ENCODE measurements at regions not wholly inside any gene's neighbourhood (a gene's known extent, or its start where the extent isn't known, plus 50 kb on each side); places are given as distances from the start of the nearest gene placed in this dataset.

DNA sequence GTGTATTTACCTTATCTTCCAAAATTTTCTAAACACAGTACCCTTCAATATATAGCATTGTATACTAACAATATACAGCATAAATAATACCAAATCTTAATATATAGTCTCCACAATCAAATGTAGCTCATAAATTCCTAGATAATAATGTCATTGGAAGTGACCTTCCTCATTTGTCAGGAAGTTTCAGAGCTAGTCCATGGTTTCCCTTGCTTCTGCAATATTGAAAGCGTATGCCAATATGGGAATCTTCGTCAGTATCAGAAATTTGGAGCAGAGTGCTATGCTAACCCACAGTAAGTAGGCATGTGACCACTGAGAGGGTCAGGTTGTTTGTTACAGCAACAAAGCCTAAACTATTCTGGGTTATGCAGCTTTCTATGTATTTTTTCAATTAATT, 774.9 kb upstream of the CDH10 start:
- TF ChIP-seq POLR2A (IDR thresholded peaks at IDR 0.05), result no peak
- TF ChIP-seq, protein P1, sequence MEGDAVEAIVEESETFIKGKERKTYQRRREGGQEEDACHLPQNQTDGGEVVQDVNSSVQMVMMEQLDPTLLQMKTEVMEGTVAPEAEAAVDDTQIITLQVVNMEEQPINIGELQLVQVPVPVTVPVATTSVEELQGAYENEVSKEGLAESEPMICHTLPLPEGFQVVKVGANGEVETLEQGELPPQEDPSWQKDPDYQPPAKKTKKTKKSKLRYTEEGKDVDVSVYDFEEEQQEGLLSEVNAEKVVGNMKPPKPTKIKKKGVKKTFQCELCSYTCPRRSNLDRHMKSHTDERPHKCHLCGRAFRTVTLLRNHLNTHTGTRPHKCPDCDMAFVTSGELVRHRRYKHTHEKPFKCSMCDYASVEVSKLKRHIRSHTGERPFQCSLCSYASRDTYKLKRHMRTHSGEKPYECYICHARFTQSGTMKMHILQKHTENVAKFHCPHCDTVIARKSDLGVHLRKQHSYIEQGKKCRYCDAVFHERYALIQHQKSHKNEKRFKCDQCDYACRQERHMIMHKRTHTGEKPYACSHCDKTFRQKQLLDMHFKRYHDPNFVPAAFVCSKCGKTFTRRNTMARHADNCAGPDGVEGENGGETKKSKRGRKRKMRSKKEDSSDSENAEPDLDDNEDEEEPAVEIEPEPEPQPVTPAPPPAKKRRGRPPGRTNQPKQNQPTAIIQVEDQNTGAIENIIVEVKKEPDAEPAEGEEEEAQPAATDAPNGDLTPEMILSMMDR (IDR thresholded peaks at IDR 0.05), result no peak

Data from lower leg skin (tissue), 3 donors.